AG04449 (cell line): ENCODE measurements at regions not wholly inside any gene's neighbourhood (a gene's known extent, or its start where the extent isn't known, plus 50 kb on each side); places are given as distances from the start of the nearest gene placed in this dataset.

Experiments used
- CTCF ChIA-PET: fragments of 350-600 bp; formaldehyde crosslinking; extraction: SDS; loops from one replicate; lab custom pipeline; 2021; ENCODE audit warnings: antibody characterized with exemption; lab: Yijun Ruan, JAX
- POLR2A ChIA-PET: fragments of 400-600, 350-600 bp; formaldehyde crosslinking; extraction: SDS; loops from one replicate; lab custom pipeline; 2020; ENCODE audit warnings: antibody characterized with exemption, inconsistent platforms; lab: Yijun Ruan, JAX
- DNase-seq: peaks from one replicate; pipeline ENCODE4 v3.0.0-alpha.2; 2010; ENCODE audit warnings: low read depth, low spot score
- H3K4me3 ChIP-seq: 2 replicates; pipeline ENCODE4 v1.5.1; 2011; ENCODE audit warnings: low read depth, mild to moderate bottlenecking, control low read depth, low read length
- CTCF ChIP-seq: IDR thresholded peaks from one replicate; pipeline ENCODE4 v1.5.1; 2011; ENCODE audit warnings: mild to moderate bottlenecking, moderate library complexity, low read length, control low read depth, inconsistent platforms; ENCODE audit not compliant: insufficient read depth; ENCODE audit errors: missing control alignments

DNA sequence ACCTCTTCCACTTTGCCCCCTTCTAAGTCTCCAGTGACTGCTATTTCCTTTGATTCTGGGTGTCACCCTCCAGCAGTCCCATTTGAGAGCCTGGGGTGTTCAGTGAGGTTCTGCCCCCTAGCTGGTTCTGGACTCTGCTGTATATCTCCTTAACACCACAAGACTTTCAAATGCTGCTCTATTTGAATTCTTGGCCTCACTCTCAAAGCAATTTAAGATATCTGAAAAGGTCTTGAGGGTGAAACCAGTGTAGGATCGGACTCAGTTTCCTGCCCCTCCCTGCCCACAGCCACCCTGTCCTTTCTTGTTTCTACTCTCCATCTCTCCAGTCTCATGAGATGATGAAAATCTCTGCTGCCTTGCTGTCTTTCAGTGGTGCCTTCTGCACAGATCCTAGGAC is 280.9 kb downstream of the TENT4A start:
- CTCF ChIA-PET = no interaction called here
- no peak overlapping the region for H3K4me3 ChIP-seq
- POLR2A ChIA-PET = no interaction called here
- DNase-seq = no peak
- TF ChIP-seq CTCF = no peak

DNA sequence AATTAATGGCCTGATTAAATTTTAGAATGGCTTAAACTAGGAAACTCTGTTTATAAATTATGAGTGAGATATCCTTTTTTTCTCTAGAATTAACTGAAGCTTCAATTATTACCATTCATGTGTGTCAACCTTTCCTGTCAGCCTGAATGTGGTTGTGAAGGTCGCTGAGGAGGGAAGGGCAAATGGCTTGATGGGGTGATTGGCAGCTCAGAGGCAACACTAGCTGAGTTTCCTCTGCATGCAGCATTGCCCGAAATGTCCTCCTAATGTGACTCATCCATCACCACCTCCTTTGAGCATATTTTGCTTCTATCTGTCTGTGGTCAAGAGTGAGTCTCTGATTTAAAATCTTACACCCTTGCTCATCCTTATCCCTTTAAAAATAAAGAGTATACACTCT is 281.9 kb downstream of the TENT4A start:
- CTCF ChIA-PET = no interaction called here
- H3K4me3 ChIP-seq = no peak overlapping the region
- no peak for TF ChIP-seq CTCF
- no peak for DNase-seq
- POLR2A ChIA-PET = no interaction called here

DNA sequence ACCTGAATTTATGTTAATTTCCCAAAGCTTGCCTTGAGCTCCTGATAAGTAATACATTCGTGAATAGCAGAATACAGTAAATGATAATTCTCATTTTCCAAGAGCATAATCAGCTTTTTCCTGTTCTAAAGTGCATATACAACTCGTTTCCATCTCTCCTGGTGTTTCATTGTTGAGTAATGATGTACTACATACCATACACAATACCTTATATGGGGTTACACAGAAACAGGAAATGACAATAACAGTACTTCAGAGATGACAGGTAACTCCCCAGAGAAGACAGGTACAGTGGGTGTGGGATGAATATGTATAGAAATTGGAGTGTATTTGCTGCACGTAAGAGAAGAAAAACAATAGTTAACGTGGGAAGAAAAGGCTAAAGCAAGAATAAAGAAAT is 287.1 kb downstream of the TENT4A start:
- TF ChIP-seq CTCF = no peak
- ChIA-PET POLR2A (no interaction called here), CTCF (no interaction called here)
- H3K4me3 ChIP-seq = no peak overlapping the region
- DNase-seq = no peak

DNA sequence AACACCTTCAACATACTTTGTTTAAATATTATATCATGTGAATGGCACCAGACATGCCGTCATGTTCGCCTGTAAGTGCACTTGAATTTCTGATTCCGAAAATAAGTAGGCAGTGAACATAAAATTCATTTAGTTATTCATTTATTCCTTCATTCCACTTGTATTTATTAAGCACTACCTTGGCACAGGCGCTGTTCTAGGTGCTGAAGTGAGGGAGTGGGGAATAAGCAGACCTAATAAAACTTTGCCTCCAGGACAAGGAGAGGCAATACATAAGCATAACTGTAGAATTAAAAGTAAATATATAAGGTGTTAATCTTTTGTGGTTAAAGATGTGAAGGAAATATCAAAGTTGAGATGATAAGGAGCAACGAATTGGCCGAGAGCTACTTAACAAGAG is 297.4 kb downstream of the TENT4A start:
- no peak for TF ChIP-seq CTCF
- no peak overlapping the region for H3K4me3 ChIP-seq
- no peak for DNase-seq
- CTCF ChIA-PET = no interaction called here
- POLR2A ChIA-PET = no interaction called here

DNA sequence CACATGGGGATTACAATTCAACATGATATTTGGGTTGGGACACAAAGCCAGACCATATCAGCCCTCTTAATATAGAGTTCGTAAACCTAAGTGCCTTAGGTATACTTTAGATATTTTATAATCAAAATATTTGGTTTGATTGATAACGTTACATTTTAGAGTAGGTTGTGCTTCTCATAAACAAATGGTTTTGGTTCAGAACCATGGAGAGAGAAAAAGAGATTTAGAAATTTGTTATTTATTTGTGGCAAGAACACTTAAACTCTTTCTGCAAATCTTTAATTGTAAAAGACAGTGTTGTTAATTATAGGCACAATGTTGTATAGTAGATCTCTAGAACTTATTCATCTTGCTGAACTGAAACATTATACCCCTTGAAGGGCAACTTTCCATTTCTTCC is 298.8 kb downstream of the TENT4A start:
- DNase-seq = no peak
- ChIA-PET CTCF (no interaction called here), POLR2A (no interaction called here)
- H3K4me3 ChIP-seq = no peak overlapping the region
- no peak for TF ChIP-seq CTCF

DNA sequence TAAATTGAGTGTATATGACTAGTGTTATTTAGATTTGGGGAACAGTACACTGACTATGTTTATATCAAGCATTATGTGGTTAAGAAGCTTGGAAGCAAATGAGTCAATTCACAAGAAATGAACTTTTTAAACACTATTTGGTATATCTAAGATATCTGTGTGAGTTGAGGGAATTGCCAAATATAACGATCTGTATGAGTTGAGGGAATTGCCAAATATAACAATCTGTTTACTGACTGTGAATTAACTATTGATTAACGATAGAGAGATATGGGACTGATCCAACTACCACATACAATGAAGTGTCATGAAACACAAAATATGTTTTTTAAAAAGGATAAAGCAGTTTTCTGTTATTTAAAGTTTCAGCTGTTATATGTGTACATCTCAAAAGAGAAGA is 301.4 kb downstream of the TENT4A start:
- no peak for DNase-seq
- no peak overlapping the region for H3K4me3 ChIP-seq
- no peak for TF ChIP-seq CTCF
- CTCF ChIA-PET = no interaction called here
- POLR2A ChIA-PET = no interaction called here
